ENCODE measurements at regions not wholly inside any gene's neighbourhood (a gene's known extent, or its start where the extent isn't known, plus 50 kb on each side); places are given as distances from the start of the nearest gene placed in this dataset.

- no peak for DNase-seq
Observed at GRCh38 chr18:71212222-71212621, 923.4 kb downstream of the SOCS6 start.

GRCh38 chr18:71209944-71210343 is 921.1 kb downstream of the SOCS6 start:
- DNase-seq = no peak

GRCh38 chr18:71194438-71194837 is 905.6 kb downstream of the SOCS6 start:
- no peak for DNase-seq

- no peak for DNase-seq
Observed at GRCh38 chr18:71189581-71189980, 900.7 kb downstream of the SOCS6 start.

GRCh38 chr18:71168557-71169145 is 879.8 kb downstream of the SOCS6 start:
- DNase-seq = no peak

- DNase-seq = no peak
Observed at GRCh38 chr18:71136487-71136886, 847.6 kb downstream of the SOCS6 start.

- no peak for DNase-seq
Observed at GRCh38 chr18:71134122-71134521, 845.3 kb downstream of the SOCS6 start.

- DNase-seq = no peak
Observed at GRCh38 chr18:71131918-71132317, 843.1 kb downstream of the SOCS6 start.

GRCh38 chr18:71130351-71130750 is 841.5 kb downstream of the SOCS6 start:
- DNase-seq = no peak

- no peak for DNase-seq
Observed at GRCh38 chr18:71125581-71125980, 836.7 kb downstream of the SOCS6 start.

- no peak for DNase-seq
Observed at GRCh38 chr18:71116535-71116934, 827.7 kb downstream of the SOCS6 start.

- DNase-seq = no peak
Observed at GRCh38 chr18:71115261-71115660, 826.4 kb downstream of the SOCS6 start.

- DNase-seq = no peak
Observed at GRCh38 chr18:71114550-71115210, 825.8 kb downstream of the SOCS6 start.

GRCh38 chr18:71107244-71107643 is 818.4 kb downstream of the SOCS6 start:
- no peak for DNase-seq

GRCh38 chr18:71106701-71107100 is 817.9 kb downstream of the SOCS6 start:
- DNase-seq = no peak

- no peak for DNase-seq
Observed at GRCh38 chr18:71105994-71106546, 817.2 kb downstream of the SOCS6 start.

GRCh38 chr18:71105078-71105819 is 816.4 kb downstream of the SOCS6 start:
- DNase-seq = no peak

GRCh38 chr18:71079606-71080005 is 790.8 kb downstream of the SOCS6 start:
- DNase-seq = no peak

- no peak for DNase-seq
Observed at GRCh38 chr18:71077451-71077850, 788.6 kb downstream of the SOCS6 start.

GRCh38 chr18:71075147-71075546 is 786.3 kb downstream of the SOCS6 start:
- DNase-seq = no peak

GRCh38 chr18:71068338-71068737 is 779.5 kb downstream of the SOCS6 start:
- no peak for DNase-seq

- no peak for DNase-seq
Observed at GRCh38 chr18:71049893-71050292, 761.0 kb downstream of the SOCS6 start.

GRCh38 chr18:71047882-71048281 is 759.0 kb downstream of the SOCS6 start:
- DNase-seq = no peak
